ENCODE measurements at regions not wholly inside any gene's neighbourhood (a gene's known extent, or its start where the extent isn't known, plus 50 kb on each side); places are given as distances from the start of the nearest gene placed in this dataset.

DNA sequence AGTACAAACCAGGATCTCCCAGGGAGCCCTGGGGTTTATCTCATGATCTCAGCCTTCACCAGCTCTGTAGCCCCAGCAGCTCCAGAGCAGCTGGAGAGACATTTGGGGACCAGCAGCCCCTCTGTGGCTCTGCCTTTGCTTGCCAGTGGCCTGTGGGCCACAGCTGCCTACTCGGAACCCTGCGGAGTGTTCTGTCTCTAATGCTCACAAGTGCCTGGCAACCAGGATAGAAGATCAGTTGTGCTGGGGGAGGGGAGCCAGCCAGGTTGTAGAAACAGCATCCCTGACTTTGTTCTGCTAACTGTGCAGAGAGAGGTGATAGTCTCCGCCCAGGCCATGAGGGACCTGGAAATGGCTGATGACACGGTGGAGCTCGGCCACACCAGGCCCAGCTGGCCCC lies 50.9 kb upstream of the KCNJ15 start:
- no peak overlapping the region for H2AK9ac ChIP-seq (replicated peaks; ENCODE audit: low read depth, low read length, poor library complexity)
- no peak overlapping the region for H3K56ac ChIP-seq (ENCODE audit: extremely low read depth, insufficient read depth, low read length)
- whole genome bisulfite sequencing, 2 experiments (ENCODE audit: extremely low coverage in 2 of 2, insufficient read length in 1 of 2): 82% methylated on average over 5 of the region's 5 CpGs; no CpG with 5 or more reads in 1 of the 2 experiments
- H4K5ac ChIP-seq (ENCODE audit: low read depth, low read length): no peak overlapping the region
- no peak overlapping the region for H3K14ac ChIP-seq (replicated peaks; ENCODE audit: low read depth, low read length)
- no peak overlapping the region for H3K4me2 ChIP-seq (ENCODE audit: low read depth, low read length)
- in situ Hi-C loops (cut with MboI; ENCODE audit: low sequenced_read_pairs): no loop called here
- dilution Hi-C loops (cut with HindIII; ENCODE audit: low sequenced_read_pairs, unreplicated experiment): loop anchor here (25.0 kb wide), 1 partner anchor 156 kb away; no protein-coding TSS in a partner anchor
- no peaks in the 10 kb centered on the region for H3K79me1 ChIP-seq (ENCODE audit: low read depth in 1 of 2, low read length in 2 of 2)
- H2BK120ac ChIP-seq (ENCODE audit: low read depth, low read length): no peak overlapping the region
- H3K4ac ChIP-seq (ENCODE audit: low read depth, low read length): no peak overlapping the region
- H3K4me1 ChIP-seq (ENCODE audit: control insufficient read depth, insufficient read depth, low read length): no peaks in the 10 kb centered on the region
- H2AFZ ChIP-seq (replicated peaks; ENCODE audit: low read length, poor library complexity): no peak overlapping the region
- no TSS peak for BruUV-seq (replicated peaks)
- intact Hi-C loops (cut with micrococcal nuclease): no loop called here
- H3K27me3 ChIP-seq (ENCODE audit: control insufficient read depth, insufficient read depth, low read length): peaks cover 45% of the 10 kb centered on the region
- H3K18ac ChIP-seq (ENCODE audit: low read depth, low read length): no peak overlapping the region
- TF ChIP-seq FOS (IDR thresholded peaks at IDR 0.05; ENCODE audit: low read depth, low read length): no peak
- TF ChIP-seq RCOR1 (IDR thresholded peaks at IDR 0.05; ENCODE audit: insufficient replicate concordance, low read length): no peak
- TF ChIP-seq, protein P1, sequence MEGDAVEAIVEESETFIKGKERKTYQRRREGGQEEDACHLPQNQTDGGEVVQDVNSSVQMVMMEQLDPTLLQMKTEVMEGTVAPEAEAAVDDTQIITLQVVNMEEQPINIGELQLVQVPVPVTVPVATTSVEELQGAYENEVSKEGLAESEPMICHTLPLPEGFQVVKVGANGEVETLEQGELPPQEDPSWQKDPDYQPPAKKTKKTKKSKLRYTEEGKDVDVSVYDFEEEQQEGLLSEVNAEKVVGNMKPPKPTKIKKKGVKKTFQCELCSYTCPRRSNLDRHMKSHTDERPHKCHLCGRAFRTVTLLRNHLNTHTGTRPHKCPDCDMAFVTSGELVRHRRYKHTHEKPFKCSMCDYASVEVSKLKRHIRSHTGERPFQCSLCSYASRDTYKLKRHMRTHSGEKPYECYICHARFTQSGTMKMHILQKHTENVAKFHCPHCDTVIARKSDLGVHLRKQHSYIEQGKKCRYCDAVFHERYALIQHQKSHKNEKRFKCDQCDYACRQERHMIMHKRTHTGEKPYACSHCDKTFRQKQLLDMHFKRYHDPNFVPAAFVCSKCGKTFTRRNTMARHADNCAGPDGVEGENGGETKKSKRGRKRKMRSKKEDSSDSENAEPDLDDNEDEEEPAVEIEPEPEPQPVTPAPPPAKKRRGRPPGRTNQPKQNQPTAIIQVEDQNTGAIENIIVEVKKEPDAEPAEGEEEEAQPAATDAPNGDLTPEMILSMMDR (conservative IDR thresholded peaks at IDR 0.05; ENCODE audit: low read depth, low read length): no peak
- no peak for TF ChIP-seq RAD21 (IDR thresholded peaks at IDR 0.05; ENCODE audit: low read length)
- no peak for TF ChIP-seq POLR2A (IDR thresholded peaks at IDR 0.05; ENCODE audit: low read depth, low read length)
- no peak for TF ChIP-seq SMC3 (IDR thresholded peaks at IDR 0.05; ENCODE audit: low read depth, low read length)
- TF ChIP-seq MAFK (IDR thresholded peaks at IDR 0.05; ENCODE audit: low read depth, low read length): no peak
- TF ChIP-seq CEBPB (IDR thresholded peaks at IDR 0.05; ENCODE audit: low read depth, low read length): no peak
- TF ChIP-seq, protein P2, sequence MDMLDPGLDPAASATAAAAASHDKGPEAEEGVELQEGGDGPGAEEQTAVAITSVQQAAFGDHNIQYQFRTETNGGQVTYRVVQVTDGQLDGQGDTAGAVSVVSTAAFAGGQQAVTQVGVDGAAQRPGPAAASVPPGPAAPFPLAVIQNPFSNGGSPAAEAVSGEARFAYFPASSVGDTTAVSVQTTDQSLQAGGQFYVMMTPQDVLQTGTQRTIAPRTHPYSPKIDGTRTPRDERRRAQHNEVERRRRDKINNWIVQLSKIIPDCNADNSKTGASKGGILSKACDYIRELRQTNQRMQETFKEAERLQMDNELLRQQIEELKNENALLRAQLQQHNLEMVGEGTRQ (IDR thresholded peaks at IDR 0.05; ENCODE audit: low read depth, low read length): no peak
- TF ChIP-seq NFE2L2 (IDR thresholded peaks at IDR 0.05; ENCODE audit: low read depth, low read length): no peak
- TF ChIP-seq MXI1 (IDR thresholded peaks at IDR 0.05; ENCODE audit: borderline replicate concordance, low read depth, low read length): no peak
- TF ChIP-seq MAZ (IDR thresholded peaks at IDR 0.05; ENCODE audit: borderline replicate concordance, low read depth, low read length): no peak
- no peak for TF ChIP-seq RFX5 (IDR thresholded peaks at IDR 0.05; ENCODE audit: low read depth, low read length)
- TF ChIP-seq, protein P3, sequence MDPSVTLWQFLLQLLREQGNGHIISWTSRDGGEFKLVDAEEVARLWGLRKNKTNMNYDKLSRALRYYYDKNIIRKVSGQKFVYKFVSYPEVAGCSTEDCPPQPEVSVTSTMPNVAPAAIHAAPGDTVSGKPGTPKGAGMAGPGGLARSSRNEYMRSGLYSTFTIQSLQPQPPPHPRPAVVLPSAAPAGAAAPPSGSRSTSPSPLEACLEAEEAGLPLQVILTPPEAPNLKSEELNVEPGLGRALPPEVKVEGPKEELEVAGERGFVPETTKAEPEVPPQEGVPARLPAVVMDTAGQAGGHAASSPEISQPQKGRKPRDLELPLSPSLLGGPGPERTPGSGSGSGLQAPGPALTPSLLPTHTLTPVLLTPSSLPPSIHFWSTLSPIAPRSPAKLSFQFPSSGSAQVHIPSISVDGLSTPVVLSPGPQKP (IDR thresholded peaks at IDR 0.05; ENCODE audit: borderline replicate concordance, low read depth, low read length): no peak
- H3K36me3 ChIP-seq (ENCODE audit: control insufficient read depth, insufficient read depth, low read length): no peaks in the 10 kb centered on the region
- no peak for DNase-seq
- no peak overlapping the region for H2BK15ac ChIP-seq (ENCODE audit: low read depth, low read length)
- H4K20me1 ChIP-seq (ENCODE audit: insufficient read depth, low read length): no peaks in the 10 kb centered on the region
- no peak overlapping the region for H2BK5ac ChIP-seq (ENCODE audit: low read depth, low read length, poor library complexity, severe bottlenecking)
- H2AK5ac ChIP-seq (ENCODE audit: low read depth, low read length): no peak overlapping the region
- ChIA-PET POLR2A (ENCODE audit: unreplicated experiment) (no interaction called here), CTCF (no interaction called here)
- no peak overlapping the region for H4K91ac ChIP-seq (ENCODE audit: insufficient read depth, low read depth, low read length)
- no peak overlapping the region for H3K27ac ChIP-seq (ENCODE audit: insufficient read depth, low read length)
- H3K9ac ChIP-seq (ENCODE audit: low read depth, low read length): no peak overlapping the region
- H3K4me3 ChIP-seq (ENCODE audit: insufficient read depth, low read depth, low read length): no peak overlapping the region
- no peak for ATAC-seq (ENCODE audit: low read depth)
- H2BK20ac ChIP-seq (ENCODE audit: low read depth, low read length): no peak overlapping the region
- no peaks in the 10 kb centered on the region for H3K9me1 ChIP-seq (ENCODE audit: insufficient read depth, low read length)
- H4K8ac ChIP-seq (ENCODE audit: low read depth in 2 of 2, low read length in 2 of 2): no peak overlapping the region
- no peak overlapping the region for H3K23ac ChIP-seq (ENCODE audit: low read depth, low read length)
- peaks cover 11% of the 10 kb centered on the region for H3K9me3 ChIP-seq (ENCODE audit: control insufficient read depth, insufficient read depth, low read length)

Measured in IMR-90 (cell line).